A673 (cell line): ENCODE measurements at regions not wholly inside any gene's neighbourhood (a gene's known extent, or its start where the extent isn't known, plus 50 kb on each side); places are given as distances from the start of the nearest gene placed in this dataset.
A peak's percentile ranks its signal among the peaks of the same experiment; 100 is the strongest.

Experiments used
- BruUV-seq: library from RNA; stranded (reverse); fragments of 400-500 nt; replicated peaks from 2 replicates; lab custom pipeline; 2021; lab: Mats Ljungman, UMichigan
- CTCF ChIA-PET: fragments of 300-600 bp; sonication (Branson Sonifier 250); formaldehyde crosslinking; loops from one replicate; lab custom pipeline; 2022; ENCODE audit warnings: antibody characterized with exemption; lab: Charles Lee
- POLR2A ChIA-PET: fragments of 300-600 bp; sonication (Branson Sonifier 250); formaldehyde crosslinking; loops from one replicate; lab custom pipeline; 2022; ENCODE audit warnings: antibody characterized with exemption; ENCODE audit not compliant: low non-redundant PET; lab: Charles Lee
- DNase-seq: peaks from one replicate; pipeline ENCODE4 v3.0.0-alpha.2; 2015; ENCODE audit warnings: low spot score
- H3K27ac ChIP-seq: fragments of 200-600 bp; sonication (generic); 2 replicates; pipeline ENCODE4 v1.5.1; 2016; ENCODE audit warnings: mixed run types, low read depth, mild to moderate bottlenecking, mixed read lengths, antibody characterized with exemption, low read length; ENCODE audit not compliant: poor library complexity, severe bottlenecking
- H3K27me3 ChIP-seq: fragments of 200-600 bp; sonication (generic); replicated peaks from 2 replicates; pipeline ENCODE4 v1.6.1; 2017; ENCODE audit warnings: mixed run types, low read depth, mild to moderate bottlenecking, mixed read lengths, antibody characterized with exemption, low read length; ENCODE audit not compliant: insufficient read depth, poor library complexity
- H3K36me3 ChIP-seq: fragments of 200-600 bp; sonication (generic); 2 replicates; pipeline ENCODE4 v1.6.1; 2016; ENCODE audit warnings: mixed run types, mild to moderate bottlenecking, mixed read lengths, antibody characterized with exemption, low read length; ENCODE audit not compliant: insufficient read depth, poor library complexity, severe bottlenecking
- H3K4me1 ChIP-seq: fragments of 200-600 bp; sonication (generic); 2 replicates; pipeline ENCODE4 v1.6.1; 2017; ENCODE audit warnings: mixed run types, mild to moderate bottlenecking, mixed read lengths, antibody characterized with exemption, low read length; ENCODE audit not compliant: insufficient read depth, poor library complexity, severe bottlenecking
- H3K4me3 ChIP-seq: fragments of 200-600 bp; sonication (generic); 2 replicates; pipeline ENCODE4 v1.5.1; 2016; ENCODE audit warnings: low read depth, mixed run types, mild to moderate bottlenecking, mixed read lengths, low read length; ENCODE audit not compliant: poor library complexity, severe bottlenecking
- H3K9me3 ChIP-seq: fragments of 200-600 bp; sonication (generic); 2 replicates; pipeline ENCODE4 v1.6.1; 2016; ENCODE audit warnings: mixed run types, low read depth, mild to moderate bottlenecking, mixed read lengths, antibody characterized with exemption, low read length; ENCODE audit not compliant: poor library complexity, severe bottlenecking
- CTCF ChIP-seq: fragments of 300-800, 200-600 bp; sonication (generic); conservative IDR thresholded peaks from 2 replicates; pipeline ENCODE4 v1.5.1; 2017; ENCODE audit warnings: low read depth, mild to moderate bottlenecking, antibody characterized with exemption, low read length, moderate library complexity, mixed read lengths
- EZH2 ChIP-seq: fragments of 200-600 bp; sonication (generic); IDR thresholded peaks from 2 replicates; pipeline ENCODE4 v1.6.1; 2017; ENCODE audit warnings: borderline replicate concordance, low read depth, mild to moderate bottlenecking, mixed read lengths, antibody characterized with exemption, low read length; ENCODE audit not compliant: poor library complexity, severe bottlenecking
- intact Hi-C: fragments of 100-400 bp; cut with micrococcal nuclease; formaldehyde crosslinking; loops from one replicate; pipeline ENCODE4 v1.10.0; 2022; ENCODE audit not compliant: unreplicated experiment

DNA sequence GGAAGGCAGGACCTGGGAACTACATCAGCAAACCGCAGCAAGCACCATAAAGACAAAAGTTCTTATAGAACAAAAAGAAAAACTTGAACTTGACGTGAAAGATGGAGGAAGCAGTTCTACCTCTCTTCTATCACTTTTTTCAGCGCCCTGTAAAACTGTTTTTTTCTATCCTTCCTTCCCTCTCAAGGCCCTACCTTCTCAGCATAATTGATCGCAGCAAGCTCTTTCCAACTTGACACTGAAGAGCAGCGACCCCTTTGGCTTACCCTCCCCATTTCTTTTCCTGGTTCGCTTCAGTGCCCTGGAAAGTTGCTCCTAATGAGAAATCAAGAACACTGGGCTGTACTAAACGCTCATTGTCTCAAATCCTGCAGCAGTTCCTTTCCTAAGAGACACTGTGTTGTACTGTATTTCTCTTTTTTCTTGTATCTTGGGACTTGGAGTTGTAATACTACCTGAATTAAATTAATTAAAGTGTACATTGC lies 150.6 kb upstream of the SLC4A4 start:
- Histone ChIP-seq H3K9me3 (no peaks in the 10 kb centered on the region), H3K4me3 (peak overlapping the region; percentile 53), H3K36me3 (no peaks in the 10 kb centered on the region), H3K27ac (no peak overlapping the region), H3K27me3 (peaks cover 5% of the 10 kb centered on the region), H3K4me1 (no peaks in the 10 kb centered on the region)
- TF ChIP-seq EZH2 (no peak), CTCF (no peak)
- DNase-seq, result no peak
- no TSS peak for BruUV-seq
- ChIA-PET CTCF (no interaction called here), POLR2A (no interaction called here)
- intact Hi-C loops, result loop anchor here (5.0 to 10.0 kb wide), 2 partner anchors 367 to 524 kb away; no protein-coding TSS in a partner anchor

- Histone ChIP-seq H3K4me3 (no peak overlapping the region), H3K27me3 (peaks cover 5% of the 10 kb centered on the region), H3K27ac (no peak overlapping the region), H3K4me1 (no peaks in the 10 kb centered on the region), H3K9me3 (no peaks in the 10 kb centered on the region), H3K36me3 (no peaks in the 10 kb centered on the region)
- ChIA-PET CTCF (no interaction called here), POLR2A (interaction anchor here (0.6 kb wide), 1 partner anchor 485 kb away, joined by 7 read pairs; no protein-coding TSS in a partner anchor)
- DNase-seq, result no peak
- BruUV-seq, result no TSS peak
- intact Hi-C loops, result loop anchor here (5.0 to 10.0 kb wide), 2 partner anchors 366 to 523 kb away; no protein-coding TSS in a partner anchor
- TF ChIP-seq CTCF (no peak), EZH2 (no peak)
Measured at GRCh38 chr4:71188951-71189350, 149.9 kb upstream of the SLC4A4 start.

DNA sequence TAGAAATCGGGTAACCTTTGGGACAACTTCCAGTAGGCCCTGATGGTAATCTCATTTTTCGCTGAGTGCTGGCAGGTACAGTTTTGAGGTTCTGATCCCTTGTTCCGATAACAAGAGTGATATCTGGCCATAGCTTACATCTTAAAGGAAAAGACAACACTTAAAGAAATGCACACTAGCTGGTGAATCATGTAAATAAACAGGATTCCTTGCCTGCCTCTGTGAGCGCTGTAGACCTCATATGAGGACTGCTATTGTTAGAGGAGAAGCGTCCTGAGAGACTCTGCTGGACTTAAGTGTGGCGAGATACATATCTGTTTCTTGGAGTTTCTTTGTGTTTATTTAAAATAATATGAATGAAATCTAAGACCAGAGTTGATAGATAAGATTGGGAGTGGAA lies 149.3 kb upstream of the SLC4A4 start:
- ChIA-PET CTCF (no interaction called here), POLR2A (interaction anchor here (0.6 kb wide), 1 partner anchor 485 kb away, joined by 7 read pairs; no protein-coding TSS in a partner anchor)
- Histone ChIP-seq H3K27ac (no peak overlapping the region), H3K4me1 (no peaks in the 10 kb centered on the region), H3K36me3 (no peaks in the 10 kb centered on the region), H3K9me3 (no peaks in the 10 kb centered on the region), H3K27me3 (peaks cover 5% of the 10 kb centered on the region), H3K4me3 (no peak overlapping the region)
- DNase-seq, result no peak
- BruUV-seq, result no TSS peak
- no peak for TF ChIP-seq CTCF
- no peak for TF ChIP-seq EZH2
- intact Hi-C loops, result loop anchor here (5.0 to 10.0 kb wide), 2 partner anchors 365 to 523 kb away; no protein-coding TSS in a partner anchor
